ENCODE measurements at regions not wholly inside any gene's neighbourhood (a gene's known extent, or its start where the extent isn't known, plus 50 kb on each side); places are given as distances from the start of the nearest gene placed in this dataset.
"Not testable (repeated sequence)": the region's sequence is repeated elsewhere in the genome, so short reads cannot be mapped to it uniquely, and the experiment has no call there.

GRCh38 chr11:47928426-47928825, 51.9 kb upstream of the PTPRJ start:
- ATAC-seq (replicated peaks) (no peak), DNase-seq (no peak)
- no peak overlapping the region for H3K27ac Mint-ChIP-seq
- H3K36me3 Mint-ChIP-seq (ENCODE audit: insufficient read depth): no peaks in the 10 kb centered on the region
- H3K9me3 Mint-ChIP-seq: no peaks in the 10 kb centered on the region
- H3K4me1 Mint-ChIP-seq (ENCODE audit: low read depth in 2 of 2): peaks cover 0 to 4% of the 10 kb centered on the region in 2 donors
- H3K27me3 Mint-ChIP-seq: peaks cover 0 to 11% of the 10 kb centered on the region in 2 donors
- H3K4me3 Mint-ChIP-seq: no peak overlapping the region

- no peak for DNase-seq
- H3K4me3 Mint-ChIP-seq: no peak overlapping the region
These were observed 56.1 kb upstream of the PTPRJ start for GRCh38 chr11:47924184-47924691.

GRCh38 chr11:47923667-47924066, 56.7 kb upstream of the PTPRJ start:
- ATAC-seq (replicated peaks) (no peak), DNase-seq (no peak)
- Mint-ChIP-seq H3K27me3 (peaks cover 0 to 11% of the 10 kb centered on the region in 2 donors), H3K27ac (no peak overlapping the region), H3K4me1 (ENCODE audit: low read depth in 2 of 2) (peaks cover 30 to 32% of the 10 kb centered on the region in 2 donors), H3K36me3 (ENCODE audit: insufficient read depth) (peaks cover 6% of the 10 kb centered on the region), H3K4me3 (no peak overlapping the region), H3K9me3 (no peaks in the 10 kb centered on the region)

More at GRCh38 chr11:47924184-47924691, 56.1 kb upstream of the PTPRJ start:
- H3K4me1 Mint-ChIP-seq (ENCODE audit: low read depth in 2 of 2): peaks cover 24 to 27% of the 10 kb centered on the region in 2 donors
- ATAC-seq (replicated peaks): no peak
- peaks cover 0 to 11% of the 10 kb centered on the region in 2 donors for H3K27me3 Mint-ChIP-seq
- H3K27ac Mint-ChIP-seq: no peak overlapping the region
- peaks cover 6% of the 10 kb centered on the region for H3K36me3 Mint-ChIP-seq (ENCODE audit: insufficient read depth)
- no peaks in the 10 kb centered on the region for H3K9me3 Mint-ChIP-seq

- not testable (repeated sequence) for H3K27me3 Mint-ChIP-seq; H3K36me3 Mint-ChIP-seq (ENCODE audit: insufficient read depth); DNase-seq; ATAC-seq (replicated peaks); H3K9me3 Mint-ChIP-seq
- peak overlapping the region; percentile 55 to 60 for H3K4me3 Mint-ChIP-seq
- peak overlapping the region; percentile 66 to 75 for H3K27ac Mint-ChIP-seq
- peaks cover 36 to 37% of the 10 kb centered on the region in 2 donors for H3K4me1 Mint-ChIP-seq (ENCODE audit: low read depth in 2 of 2)
These were observed 59.2 kb upstream of the PTPRJ start for GRCh38 chr11:47921080-47921555.

- H3K9me3 Mint-ChIP-seq: no peaks in the 10 kb centered on the region
- no peaks in the 10 kb centered on the region for H3K27me3 Mint-ChIP-seq
- peak overlapping the region; percentile 75 to 87 for H3K27ac Mint-ChIP-seq
- DNase-seq: no peak
- H3K4me1 Mint-ChIP-seq (ENCODE audit: low read depth in 2 of 2): peaks cover 42 to 43% of the 10 kb centered on the region in 2 donors
- no peak for ATAC-seq (replicated peaks)
- peak overlapping the region; percentile 55 to 60 for H3K4me3 Mint-ChIP-seq
- peaks cover 6% of the 10 kb centered on the region for H3K36me3 Mint-ChIP-seq (ENCODE audit: insufficient read depth)
These were observed 61.4 kb upstream of the PTPRJ start for GRCh38 chr11:47918882-47919495.

GRCh38 chr11:47918370-47918690, 62.0 kb upstream of the PTPRJ start:
- no peak for DNase-seq
- Mint-ChIP-seq H3K36me3 (ENCODE audit: insufficient read depth) (peaks cover 6% of the 10 kb centered on the region), H3K27ac (peak overlapping the region; percentile 75 to 87), H3K27me3 (no peaks in the 10 kb centered on the region), H3K4me3 (peak overlapping the region; percentile 37 to 55), H3K4me1 (ENCODE audit: low read depth in 2 of 2) (peaks cover 42 to 43% of the 10 kb centered on the region in 2 donors), H3K9me3 (no peaks in the 10 kb centered on the region)
- no peak for ATAC-seq (replicated peaks)

GRCh38 chr11:47917599-47918369, 62.6 kb upstream of the PTPRJ start:
- Mint-ChIP-seq H3K27ac (peak overlapping the region; percentile 75 to 87), H3K4me1 (ENCODE audit: low read depth in 2 of 2) (peaks cover 42 to 43% of the 10 kb centered on the region in 2 donors), H3K27me3 (no peaks in the 10 kb centered on the region), H3K4me3 (peak overlapping the region; percentile 37 to 55), H3K9me3 (no peaks in the 10 kb centered on the region), H3K36me3 (ENCODE audit: insufficient read depth) (peaks cover 6% of the 10 kb centered on the region)
- DNase-seq (peak in 2 of 3 experiments; percentile 27 to 44), ATAC-seq (replicated peaks) (peak; percentile 69)

- Mint-ChIP-seq H3K27me3 (no peaks in the 10 kb centered on the region), H3K36me3 (ENCODE audit: insufficient read depth) (peaks cover 6% of the 10 kb centered on the region), H3K4me3 (no peak overlapping the region), H3K4me1 (ENCODE audit: low read depth in 2 of 2) (peaks cover 39 to 41% of the 10 kb centered on the region in 2 donors), H3K9me3 (no peaks in the 10 kb centered on the region), H3K27ac (peak overlapping the region; percentile 52 to 70)
- no peak for ATAC-seq (replicated peaks)
- no peak for DNase-seq
These were observed 64.0 kb upstream of the PTPRJ start for GRCh38 chr11:47916361-47916841.

GRCh38 chr11:47915783-47916182, 64.6 kb upstream of the PTPRJ start:
- Mint-ChIP-seq H3K4me3 (no peak overlapping the region), H3K4me1 (ENCODE audit: low read depth in 2 of 2) (peaks cover 33 to 35% of the 10 kb centered on the region in 2 donors)

GRCh38 chr11:47915374-47915773, 65.0 kb upstream of the PTPRJ start:
- no peaks in the 10 kb centered on the region for H3K9me3 Mint-ChIP-seq
- H3K4me1 Mint-ChIP-seq (ENCODE audit: low read depth in 2 of 2): peaks cover 29 to 31% of the 10 kb centered on the region in 2 donors
- H3K27me3 Mint-ChIP-seq: no peaks in the 10 kb centered on the region
- no peaks in the 10 kb centered on the region for H3K36me3 Mint-ChIP-seq (ENCODE audit: insufficient read depth)
- peak in 1 of 3 experiments; percentile 20 for DNase-seq
- H3K4me3 Mint-ChIP-seq: no peak overlapping the region
- peak overlapping the region; percentile 52 to 70 for H3K27ac Mint-ChIP-seq
- ATAC-seq (replicated peaks): no peak

More at GRCh38 chr11:47915783-47916182, 64.6 kb upstream of the PTPRJ start:
- no peak for DNase-seq
- Mint-ChIP-seq H3K27me3 (no peaks in the 10 kb centered on the region), H3K36me3 (ENCODE audit: insufficient read depth) (peaks cover under 1% of the 10 kb centered on the region), H3K27ac (peak overlapping the region; percentile 52 to 70), H3K9me3 (no peaks in the 10 kb centered on the region)
- ATAC-seq (replicated peaks): no peak

GRCh38 chr11:47914743-47915142, 65.6 kb upstream of the PTPRJ start:
- H3K4me1 Mint-ChIP-seq (ENCODE audit: low read depth in 2 of 2): peaks cover 23 to 25% of the 10 kb centered on the region in 2 donors
- H3K4me3 Mint-ChIP-seq: no peak overlapping the region
- ATAC-seq (replicated peaks) (no peak), DNase-seq (no peak)
- H3K27me3 Mint-ChIP-seq: no peaks in the 10 kb centered on the region
- no peaks in the 10 kb centered on the region for H3K36me3 Mint-ChIP-seq (ENCODE audit: insufficient read depth)
- no peaks in the 10 kb centered on the region for H3K9me3 Mint-ChIP-seq
- no peak overlapping the region for H3K27ac Mint-ChIP-seq

GRCh38 chr11:47913529-47914244, 65.5 kb upstream of the NUP160 start:
- Mint-ChIP-seq H3K36me3 (ENCODE audit: insufficient read depth) (no peaks in the 10 kb centered on the region), H3K27ac (peak overlapping the region in 1 of 2 donors; percentile 41), H3K4me3 (no peak overlapping the region), H3K27me3 (no peaks in the 10 kb centered on the region), H3K4me1 (ENCODE audit: low read depth in 2 of 2) (peaks cover 12 to 14% of the 10 kb centered on the region in 2 donors), H3K9me3 (no peaks in the 10 kb centered on the region)
- DNase-seq (no peak), ATAC-seq (replicated peaks) (no peak)

GRCh38 chr11:47912843-47913437, 64.8 kb upstream of the NUP160 start:
- peaks cover 5 to 8% of the 10 kb centered on the region in 2 donors for H3K4me1 Mint-ChIP-seq (ENCODE audit: low read depth in 2 of 2)
- H3K4me3 Mint-ChIP-seq: no peak overlapping the region
- DNase-seq (no peak), ATAC-seq (replicated peaks) (no peak)
- no peaks in the 10 kb centered on the region for H3K9me3 Mint-ChIP-seq
- peak overlapping the region in 1 of 2 donors; percentile 41 for H3K27ac Mint-ChIP-seq
- no peaks in the 10 kb centered on the region for H3K27me3 Mint-ChIP-seq
- H3K36me3 Mint-ChIP-seq (ENCODE audit: insufficient read depth): no peaks in the 10 kb centered on the region
